H54 (cell line): ENCODE measurements at regions not wholly inside any gene's neighbourhood (a gene's known extent, or its start where the extent isn't known, plus 50 kb on each side); places are given as distances from the start of the nearest gene placed in this dataset.
A peak's percentile ranks its signal among the peaks of the same experiment; 100 is the strongest.

Experiments used
- DNase-seq: peaks from one replicate; pipeline ENCODE4 v3.0.0; 2011; ENCODE audit warnings: low spot score, mixed read lengths; ENCODE audit not compliant: insufficient read length
- FAIRE-seq: peaks from 3 replicates; lab custom pipeline; 2011; peaks lifted over from hg19 to GRCh38; lab: Jason Lieb, UNC
- POLR2A ChIP-seq: IDR thresholded peaks from 2 replicates; pipeline ENCODE4 v1.6.1; 2011; ENCODE audit warnings: low read depth, mild to moderate bottlenecking, low read length

GRCh38 chr2:60634438-60634837 lies 81.0 kb upstream of the BCL11A start:
- no peak for TF ChIP-seq POLR2A
- DNase-seq (no peak), FAIRE-seq (no peak)

DNA sequence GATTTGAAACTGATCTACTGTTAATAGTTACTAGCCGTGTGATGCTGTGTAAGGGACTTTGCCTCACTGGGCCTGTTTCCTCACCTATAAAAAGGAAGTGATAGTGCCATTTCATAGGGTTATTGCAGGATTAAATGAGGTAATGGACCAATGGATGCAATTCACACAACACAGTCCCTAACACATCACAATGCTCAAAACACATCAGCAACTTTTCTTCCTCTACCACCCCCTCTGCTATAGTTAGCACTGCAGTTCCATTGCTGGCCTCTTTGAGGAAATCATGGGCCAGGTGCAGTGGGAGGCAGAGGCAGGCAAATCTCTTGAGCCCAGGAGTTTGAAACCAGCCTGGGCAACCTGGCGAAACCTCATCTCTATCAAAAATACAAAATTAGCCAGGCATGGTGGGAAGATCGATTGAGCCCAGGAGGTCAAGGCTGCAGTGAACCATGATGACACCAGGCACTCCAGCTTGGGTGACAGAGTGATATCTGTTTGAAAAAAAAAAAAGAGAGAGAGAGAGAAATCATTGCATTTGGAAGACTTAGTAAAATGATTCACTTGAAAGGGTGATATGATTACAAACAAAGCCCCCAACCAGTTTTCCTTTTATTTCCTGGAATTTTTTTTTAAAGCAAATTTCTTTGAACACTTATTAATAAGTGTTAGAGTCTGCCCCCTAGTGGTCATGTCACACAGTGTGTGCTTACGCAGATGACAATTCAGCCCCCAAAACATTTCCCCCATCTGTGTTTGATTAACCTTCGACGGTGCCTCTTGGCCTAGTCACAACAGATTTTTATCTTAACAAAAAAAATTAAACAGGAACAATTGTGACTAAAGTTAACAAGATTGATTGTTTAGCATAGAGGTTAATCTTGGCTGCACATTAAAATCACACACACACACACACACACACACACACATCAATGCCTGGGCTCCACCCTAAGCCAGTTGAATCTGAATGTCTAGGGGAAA lies 88.6 kb upstream of the BCL11A start:
- no peak for TF ChIP-seq POLR2A
- FAIRE-seq (no peak), DNase-seq (peak; percentile 14)

DNA sequence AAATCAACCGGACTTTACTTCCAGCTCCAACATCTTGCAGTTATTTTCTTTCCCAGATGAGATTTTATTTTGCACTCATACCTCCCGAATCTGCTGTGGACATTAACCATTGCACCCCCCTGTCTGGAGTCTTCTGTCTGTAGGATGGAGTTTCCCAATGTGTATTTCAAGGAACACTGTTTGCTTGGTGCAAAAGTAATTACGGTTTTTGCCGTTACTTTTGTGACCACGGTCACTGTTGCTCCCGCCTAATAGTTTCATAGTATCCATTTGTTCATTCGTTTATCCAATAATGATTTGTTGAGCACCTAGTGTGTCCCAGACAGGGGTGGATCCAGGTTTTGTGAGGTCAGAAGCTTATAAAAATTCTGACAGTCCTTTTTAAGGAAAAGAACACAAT lies 90.3 kb upstream of the BCL11A start:
- FAIRE-seq (no peak), DNase-seq (no peak)
- no peak for TF ChIP-seq POLR2A

DNA sequence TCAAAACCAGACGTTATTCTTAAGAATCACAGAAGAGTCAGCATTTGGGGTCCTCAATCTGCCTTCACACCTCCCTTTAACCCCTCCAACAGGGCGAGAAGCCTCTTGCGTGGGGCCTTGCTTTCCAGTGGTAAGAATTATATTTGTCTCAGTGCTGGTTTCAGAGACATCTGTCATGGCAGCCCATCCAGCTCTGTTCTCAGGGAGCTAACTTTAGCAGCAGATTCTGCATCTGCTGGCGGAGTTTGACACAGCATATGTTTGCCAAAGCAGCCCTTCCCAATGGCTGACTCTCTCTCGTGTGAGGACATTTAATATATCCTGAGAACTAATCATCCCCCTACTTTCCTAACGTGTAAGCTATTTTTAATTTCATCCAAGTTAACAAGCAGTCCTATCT lies 91.5 kb upstream of the BCL11A start:
- FAIRE-seq (no peak), DNase-seq (no peak)
- TF ChIP-seq POLR2A, result no peak

- DNase-seq (no peak), FAIRE-seq (no peak)
- no peak for TF ChIP-seq POLR2A
Measured at GRCh38 chr2:60648191-60648590, 94.7 kb upstream of the BCL11A start.

DNA sequence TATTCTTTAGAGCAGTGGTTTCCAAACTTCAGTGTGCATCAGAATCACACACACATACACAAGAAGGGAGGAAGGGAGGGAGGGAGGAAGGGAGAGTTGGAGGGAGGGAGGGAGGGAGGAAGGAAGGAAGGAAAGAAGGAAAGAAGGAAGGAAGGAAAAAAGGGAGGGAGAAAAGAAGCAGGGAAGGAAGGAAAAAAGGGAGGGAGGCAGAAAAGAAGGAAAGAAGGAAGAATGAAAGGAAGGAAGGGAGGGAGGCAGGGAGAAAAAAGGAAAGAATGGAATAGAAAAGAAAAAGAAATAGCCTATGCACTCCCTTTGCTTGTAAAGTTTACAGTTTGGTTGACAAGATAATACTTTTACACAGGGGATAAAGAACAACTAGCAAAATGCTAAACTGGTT lies 96.3 kb upstream of the BCL11A start:
- FAIRE-seq (no peak), DNase-seq (no peak)
- no peak for TF ChIP-seq POLR2A

DNA sequence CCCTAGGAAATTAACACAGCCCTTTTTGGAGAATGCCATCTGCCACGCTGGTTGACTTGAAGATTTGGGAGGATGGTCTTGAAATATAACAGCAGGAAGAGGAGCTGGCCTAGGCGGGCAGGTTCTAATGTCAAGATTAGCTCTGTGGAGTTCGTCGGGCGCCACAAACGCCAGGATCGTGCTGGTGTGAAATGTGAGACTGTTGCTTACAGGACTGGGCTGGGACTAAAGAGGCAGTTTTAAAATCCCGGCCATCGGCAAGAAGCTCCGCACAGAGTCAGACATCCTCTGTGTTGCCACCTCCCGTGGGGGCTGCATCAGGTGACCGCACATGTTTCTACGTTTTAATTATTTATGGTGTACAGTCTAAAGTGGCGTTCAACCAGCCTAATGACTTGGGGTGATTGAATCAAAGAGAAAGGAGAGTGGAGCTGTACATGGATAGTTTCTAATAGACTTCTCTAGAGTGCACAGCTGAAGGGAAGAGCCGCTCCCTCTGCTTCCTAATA lies 99.4 kb upstream of the BCL11A start:
- FAIRE-seq (no peak), DNase-seq (no peak)
- TF ChIP-seq POLR2A, result no peak

DNA sequence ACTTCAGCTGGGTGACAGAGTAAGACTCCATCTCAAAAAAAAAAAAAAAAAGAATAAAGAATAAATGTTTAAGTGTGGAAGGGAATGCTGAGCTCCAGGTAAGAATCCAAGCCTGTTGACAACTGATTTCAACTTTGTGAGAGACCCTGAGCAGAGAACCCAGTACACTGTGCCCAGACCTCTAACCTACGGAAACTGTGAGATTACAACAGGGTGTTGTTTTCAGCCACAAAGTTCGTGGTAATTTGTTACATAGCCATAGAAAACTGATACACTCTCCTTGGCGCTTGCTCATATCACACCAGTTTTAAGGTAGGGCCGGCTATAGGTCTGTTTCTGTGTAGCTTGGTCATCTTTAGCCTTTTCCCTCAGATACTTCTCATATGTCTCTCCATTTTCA lies 98.4 kb upstream of the PAPOLG start:
- no peak for FAIRE-seq
- DNase-seq, result no peak

GRCh38 chr2:60659026-60659425 lies 97.0 kb upstream of the PAPOLG start:
- TF ChIP-seq POLR2A, result no peak
- FAIRE-seq, result no peak
- DNase-seq, result no peak

More for the DNA sequence above, 98.4 kb upstream of the PAPOLG start:
- TF ChIP-seq POLR2A, result no peak

GRCh38 chr2:60661073-60661738 lies 94.9 kb upstream of the PAPOLG start:
- no peak for FAIRE-seq
- no peak for DNase-seq
- no peak for TF ChIP-seq POLR2A

DNA sequence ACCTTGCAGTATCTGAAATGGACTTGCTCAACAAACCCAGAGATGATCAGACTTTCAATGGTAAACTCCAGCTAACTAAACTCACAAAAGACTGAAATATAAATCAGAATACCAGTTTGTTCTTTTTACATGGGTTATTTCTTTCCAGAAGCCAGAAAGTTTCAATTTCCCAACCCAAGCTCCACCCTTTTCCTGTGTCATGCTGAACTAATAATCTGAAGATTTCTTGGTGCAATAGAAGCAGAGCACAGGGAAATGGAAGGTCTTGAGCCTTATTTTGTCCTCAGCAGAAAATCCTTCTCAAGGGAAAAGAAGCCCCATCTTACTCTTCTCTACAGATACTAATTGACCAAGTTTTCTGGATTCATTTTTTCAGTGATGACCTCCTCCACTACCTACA lies 93.3 kb upstream of the PAPOLG start:
- no peak for TF ChIP-seq POLR2A
- FAIRE-seq (no peak), DNase-seq (no peak)

- TF ChIP-seq POLR2A, result no peak
- FAIRE-seq, result no peak
- no peak for DNase-seq
Measured at GRCh38 chr2:60671966-60672365, 84.1 kb upstream of the PAPOLG start.

DNA sequence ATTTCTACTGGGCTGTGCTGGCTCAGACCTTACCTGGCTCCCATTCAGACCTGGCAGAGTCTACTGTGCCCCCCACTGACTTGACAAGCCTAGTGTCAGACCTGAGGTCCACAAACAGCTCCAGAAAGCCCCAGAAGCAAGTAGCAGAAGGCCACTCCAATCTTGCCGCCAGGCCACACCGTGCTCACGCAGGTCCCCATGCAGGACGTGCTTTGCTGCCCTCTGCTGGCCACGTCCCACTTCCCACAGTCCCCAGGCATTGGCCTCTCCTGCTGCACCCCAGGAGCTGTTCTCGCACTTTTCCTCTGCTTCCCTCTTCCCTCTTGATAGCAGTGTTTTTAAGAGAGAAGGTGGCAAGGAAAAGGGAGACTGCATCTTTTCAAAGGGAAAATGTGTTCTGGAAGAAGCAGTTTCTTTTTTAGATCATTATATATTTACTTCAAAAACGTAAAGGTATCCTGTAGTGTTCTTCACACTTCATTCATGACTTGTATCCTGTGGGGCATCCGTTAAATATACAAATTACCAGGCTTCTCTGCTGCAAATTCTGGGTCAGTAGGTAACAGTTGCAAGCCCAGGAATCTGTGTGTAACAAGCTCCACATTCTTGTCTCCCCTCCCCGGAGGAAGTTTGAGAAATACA lies 81.4 kb upstream of the PAPOLG start:
- peak; percentile 78 for DNase-seq
- peak; percentile 70 for FAIRE-seq
- TF ChIP-seq POLR2A, result no peak

- no peak for FAIRE-seq
- TF ChIP-seq POLR2A, result no peak
Measured at GRCh38 chr2:60675301-60675700, 80.8 kb upstream of the PAPOLG start.

More at GRCh38 chr2:60675301-60675700, 80.8 kb upstream of the PAPOLG start:
- no peak for DNase-seq
